Hepatocyte (in vitro differentiated cells): ENCODE measurements at regions not wholly inside any gene's neighbourhood (a gene's known extent, or its start where the extent isn't known, plus 50 kb on each side); places are given as distances from the start of the nearest gene placed in this dataset.

ENCODE experiments used
- DNase-seq: peaks from one replicate; pipeline ENCODE4 v3.0.0-alpha.2; 2016; ENCODE audit warnings: low spot score
- H2AFZ ChIP-seq: fragments of 200-600 bp; sonication (generic); 2 replicates; pipeline ENCODE4 v1.6.0; 2016; ENCODE audit warnings: antibody characterized with exemption, mild to moderate bottlenecking
- H3K27ac ChIP-seq: fragments of 200-600 bp; sonication (generic); 2 replicates; pipeline ENCODE4 v1.5.1; 2016; ENCODE audit warnings: mild to moderate bottlenecking
- H3K27me3 ChIP-seq: fragments of 200-600 bp; sonication (generic); 2 replicates; pipeline ENCODE4 v1.6.1; 2016
- H3K36me3 ChIP-seq: fragments of 200-600 bp; sonication (generic); replicated peaks from 2 replicates; pipeline ENCODE4 v1.5.1; 2016; ENCODE audit warnings: low read depth; ENCODE audit not compliant: insufficient read depth
- H3K4me1 ChIP-seq: fragments of 200-600 bp; sonication (generic); 2 replicates; pipeline ENCODE4 v1.5.1; 2016; ENCODE audit warnings: mild to moderate bottlenecking, moderate library complexity; ENCODE audit not compliant: insufficient read depth
- H3K4me2 ChIP-seq: fragments of 200-600 bp; sonication (generic); 2 replicates; pipeline ENCODE4 v1.6.0; 2016
- H3K4me3 ChIP-seq: fragments of 200-600 bp; sonication (generic); 2 replicates; pipeline ENCODE4 v1.5.1; 2016; ENCODE audit warnings: mild to moderate bottlenecking
- H3K79me2 ChIP-seq: fragments of 200-600 bp; sonication (generic); 2 replicates; pipeline ENCODE4 v1.6.0; 2017; ENCODE audit warnings: mild to moderate bottlenecking
- H3K9me2 ChIP-seq: fragments of 200-600 bp; sonication (generic); replicated peaks from 2 replicates; pipeline ENCODE4 v1.6.0; 2017; ENCODE audit warnings: mild to moderate bottlenecking; ENCODE audit not compliant: insufficient read depth
- H3K9me3 ChIP-seq: fragments of 200-600 bp; sonication (generic); 2 replicates; pipeline ENCODE4 v1.5.1; 2016; ENCODE audit warnings: low read depth, mild to moderate bottlenecking
- H4K20me1 ChIP-seq: fragments of 200-600 bp; sonication (generic); 2 replicates; pipeline ENCODE4 v1.6.0; 2016; ENCODE audit warnings: mild to moderate bottlenecking; ENCODE audit not compliant: insufficient read depth, poor library complexity, severe bottlenecking
- EZH2 ChIP-seq: fragments of 200-600 bp; sonication (generic); IDR thresholded peaks from 2 replicates; pipeline ENCODE4 v1.6.1; 2016; ENCODE audit warnings: antibody characterized with exemption, mild to moderate bottlenecking, borderline replicate concordance
- EZH2phosphoT487 ChIP-seq: fragments of 200-600 bp; sonication (generic); IDR thresholded peaks from one replicate; pipeline ENCODE4 v1.6.1; 2018; ENCODE audit warnings: antibody characterized with exemption, mild to moderate bottlenecking, low read depth, moderate library complexity; ENCODE audit not compliant: unreplicated experiment, severe bottlenecking
- WGBS: methylation state at CpG from one replicate; pipeline ENCODE4 v1.1.6; 2016; ENCODE audit warnings: low lambda C conversion rate; ENCODE audit errors: missing lambda C conversion rate; 5-methylcytosine and 5-hydroxymethylcytosine counted together
- TF ChIP-seq, protein P1 (sequence below): fragments of 200-600 bp; sonication (generic); IDR thresholded peaks from 2 replicates; pipeline ENCODE4 v1.5.1; 2016; ENCODE audit warnings: antibody characterized with exemption, mild to moderate bottlenecking; ENCODE audit not compliant: poor library complexity

DNA sequence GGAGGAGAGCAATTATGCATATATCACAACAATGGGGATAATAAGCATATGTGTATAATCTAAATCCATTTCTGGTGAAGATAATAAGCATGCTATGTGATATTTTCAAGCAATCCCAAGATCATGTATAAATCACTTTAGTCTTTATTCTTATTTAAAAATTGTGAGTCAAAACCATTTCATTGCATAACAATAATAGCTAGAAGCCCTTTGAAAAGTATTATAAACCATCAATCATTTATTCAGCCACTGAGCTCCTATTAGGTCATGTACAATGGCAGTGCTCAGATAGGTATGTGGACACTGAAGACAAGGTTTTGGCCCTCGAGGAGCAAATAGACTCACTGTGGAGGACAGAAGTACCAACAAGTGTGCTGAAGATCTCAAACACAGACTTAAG, 113.1 kb downstream of the CDCA7 start:
- H3K4me3 ChIP-seq: no peak overlapping the region
- H3K79me2 ChIP-seq: no peaks in the 10 kb centered on the region
- TF ChIP-seq EZH2 (no peak), EZH2phosphoT487 (no peak)
- TF ChIP-seq, protein P1, sequence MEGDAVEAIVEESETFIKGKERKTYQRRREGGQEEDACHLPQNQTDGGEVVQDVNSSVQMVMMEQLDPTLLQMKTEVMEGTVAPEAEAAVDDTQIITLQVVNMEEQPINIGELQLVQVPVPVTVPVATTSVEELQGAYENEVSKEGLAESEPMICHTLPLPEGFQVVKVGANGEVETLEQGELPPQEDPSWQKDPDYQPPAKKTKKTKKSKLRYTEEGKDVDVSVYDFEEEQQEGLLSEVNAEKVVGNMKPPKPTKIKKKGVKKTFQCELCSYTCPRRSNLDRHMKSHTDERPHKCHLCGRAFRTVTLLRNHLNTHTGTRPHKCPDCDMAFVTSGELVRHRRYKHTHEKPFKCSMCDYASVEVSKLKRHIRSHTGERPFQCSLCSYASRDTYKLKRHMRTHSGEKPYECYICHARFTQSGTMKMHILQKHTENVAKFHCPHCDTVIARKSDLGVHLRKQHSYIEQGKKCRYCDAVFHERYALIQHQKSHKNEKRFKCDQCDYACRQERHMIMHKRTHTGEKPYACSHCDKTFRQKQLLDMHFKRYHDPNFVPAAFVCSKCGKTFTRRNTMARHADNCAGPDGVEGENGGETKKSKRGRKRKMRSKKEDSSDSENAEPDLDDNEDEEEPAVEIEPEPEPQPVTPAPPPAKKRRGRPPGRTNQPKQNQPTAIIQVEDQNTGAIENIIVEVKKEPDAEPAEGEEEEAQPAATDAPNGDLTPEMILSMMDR: no peak
- H3K9me3 ChIP-seq: no peaks in the 10 kb centered on the region
- no peak for DNase-seq
- no peaks in the 10 kb centered on the region for H3K27me3 ChIP-seq
- no peaks in the 10 kb centered on the region for H3K36me3 ChIP-seq
- no peak overlapping the region for H2AFZ ChIP-seq
- no peak overlapping the region for H3K4me2 ChIP-seq
- no peaks in the 10 kb centered on the region for H4K20me1 ChIP-seq
- 81% methylated on average over 1 of the region's 1 CpG for WGBS
- H3K27ac ChIP-seq: no peak overlapping the region
- H3K4me1 ChIP-seq: no peaks in the 10 kb centered on the region
- H3K9me2 ChIP-seq: no peaks in the 10 kb centered on the region

DNA sequence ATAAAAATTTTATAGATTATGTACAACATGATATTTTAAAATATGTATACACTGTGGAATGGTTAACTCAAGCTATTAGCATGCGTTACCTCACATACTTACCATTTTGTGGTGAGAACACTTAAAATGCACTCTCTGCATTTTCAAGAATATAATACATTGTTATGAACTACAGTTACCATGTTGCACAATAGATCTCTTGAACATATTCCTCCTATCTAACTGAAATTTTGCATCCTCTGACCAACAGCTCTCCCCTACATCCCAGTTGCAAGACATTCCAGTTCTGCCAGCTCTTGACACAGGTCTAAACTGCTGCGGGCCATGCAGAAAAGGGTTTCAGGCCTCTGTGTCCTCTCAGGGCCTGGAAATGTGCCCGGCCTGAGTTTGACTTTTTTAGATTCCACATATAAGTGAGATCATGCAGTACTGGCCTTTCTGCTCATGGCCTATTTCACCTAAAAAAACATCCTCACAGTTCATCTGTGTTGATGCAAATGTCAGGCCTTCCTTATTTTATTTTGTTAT, 113.7 kb downstream of the CDCA7 start:
- H3K4me1 ChIP-seq: no peaks in the 10 kb centered on the region
- DNase-seq: no peak
- 96% methylated on average over 3 of the region's 3 CpGs for WGBS
- H3K79me2 ChIP-seq: no peaks in the 10 kb centered on the region
- no peak overlapping the region for H2AFZ ChIP-seq
- no peaks in the 10 kb centered on the region for H4K20me1 ChIP-seq
- no peak overlapping the region for H3K4me3 ChIP-seq
- H3K36me3 ChIP-seq: no peaks in the 10 kb centered on the region
- no peak overlapping the region for H3K27ac ChIP-seq
- no peaks in the 10 kb centered on the region for H3K9me3 ChIP-seq
- no peaks in the 10 kb centered on the region for H3K9me2 ChIP-seq
- H3K27me3 ChIP-seq: no peaks in the 10 kb centered on the region
- TF ChIP-seq EZH2phosphoT487: no peak
- TF ChIP-seq EZH2: no peak
- TF ChIP-seq, protein P1: no peak
- H3K4me2 ChIP-seq: no peak overlapping the region

DNA sequence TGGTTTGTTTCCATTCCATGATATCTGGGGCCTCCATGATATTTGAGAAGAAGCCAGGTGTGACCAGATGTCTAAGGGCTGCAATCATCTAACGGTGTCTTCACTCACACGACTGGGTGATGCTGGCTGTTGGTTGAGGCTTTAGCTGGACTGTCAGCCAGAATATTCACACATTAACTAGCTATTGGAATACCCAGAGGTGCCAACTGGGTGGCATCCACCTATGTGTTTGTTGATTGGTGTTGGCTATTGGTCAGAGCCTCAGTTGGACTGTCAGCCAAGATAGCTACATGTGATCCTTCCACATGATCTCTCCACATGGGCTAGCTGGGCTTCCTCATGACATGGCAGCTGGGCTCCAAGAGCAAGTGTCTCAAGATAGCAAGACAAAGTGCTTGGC, 117.4 kb downstream of the CDCA7 start:
- 72% methylated on average over 2 of the region's 2 CpGs for WGBS

More for the DNA sequence above, 117.4 kb downstream of the CDCA7 start:
- H3K4me2 ChIP-seq: no peak overlapping the region
- no peak for DNase-seq
- no peaks in the 10 kb centered on the region for H4K20me1 ChIP-seq
- H3K9me3 ChIP-seq: no peaks in the 10 kb centered on the region
- no peaks in the 10 kb centered on the region for H3K79me2 ChIP-seq
- H3K27ac ChIP-seq: no peak overlapping the region
- TF ChIP-seq, protein P1: no peak
- no peak for TF ChIP-seq EZH2
- TF ChIP-seq EZH2phosphoT487: no peak
- no peak overlapping the region for H3K4me3 ChIP-seq
- H3K36me3 ChIP-seq: no peaks in the 10 kb centered on the region
- no peak overlapping the region for H2AFZ ChIP-seq
- H3K9me2 ChIP-seq: no peaks in the 10 kb centered on the region
- H3K27me3 ChIP-seq: no peaks in the 10 kb centered on the region
- no peaks in the 10 kb centered on the region for H3K4me1 ChIP-seq
